ENCODE measurements at regions not wholly inside any gene's neighbourhood (a gene's known extent, or its start where the extent isn't known, plus 50 kb on each side); places are given as distances from the start of the nearest gene placed in this dataset.

DNA sequence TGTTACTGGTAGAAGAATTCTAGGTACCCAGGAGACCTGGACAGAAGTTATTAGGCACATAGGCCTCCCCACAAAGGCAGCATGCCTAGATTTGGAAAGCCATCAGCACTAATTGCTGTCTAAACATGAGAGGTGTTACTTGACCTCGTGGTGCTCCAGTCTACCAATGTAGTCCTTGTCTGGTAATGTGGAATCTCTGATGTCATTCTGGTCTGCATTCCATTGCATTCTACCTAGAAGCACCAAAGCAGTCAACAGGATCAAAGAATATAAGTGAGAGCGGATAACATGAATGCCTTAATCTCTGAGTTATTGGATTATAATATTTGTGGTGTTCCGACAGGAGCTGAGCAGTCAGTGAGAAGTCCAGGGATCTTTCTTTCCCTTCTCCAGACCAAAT, 175.2 kb downstream of the PSAT1 start:
- no peak for DNase-seq (ENCODE audit: extremely low read depth in 1 of 11, low read depth in 9 of 11, low spot score in 4 of 11)

DNA sequence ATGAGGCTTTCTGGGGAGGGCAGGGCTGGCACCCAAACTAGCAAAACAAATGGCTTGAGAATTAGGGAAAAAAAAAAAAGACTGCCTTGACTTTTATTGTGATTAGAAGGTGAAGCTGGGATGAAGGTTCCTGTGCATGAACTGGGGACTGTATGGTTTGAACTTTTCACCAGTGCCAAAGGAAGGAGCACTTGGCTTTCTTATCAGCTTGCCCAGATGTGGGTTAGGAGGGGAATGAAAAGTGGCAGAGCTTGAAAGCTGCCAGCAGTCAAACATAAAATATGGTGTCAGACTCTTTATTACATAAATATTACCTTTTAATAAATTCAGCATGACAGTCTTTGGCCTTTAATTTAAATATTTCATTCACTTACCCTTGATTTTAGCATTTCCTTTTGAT, 182.5 kb downstream of the PSAT1 start:
- DNase-seq (ENCODE audit: extremely low read depth in 1 of 11, low read depth in 9 of 11, low spot score in 4 of 11), result no peak

DNA sequence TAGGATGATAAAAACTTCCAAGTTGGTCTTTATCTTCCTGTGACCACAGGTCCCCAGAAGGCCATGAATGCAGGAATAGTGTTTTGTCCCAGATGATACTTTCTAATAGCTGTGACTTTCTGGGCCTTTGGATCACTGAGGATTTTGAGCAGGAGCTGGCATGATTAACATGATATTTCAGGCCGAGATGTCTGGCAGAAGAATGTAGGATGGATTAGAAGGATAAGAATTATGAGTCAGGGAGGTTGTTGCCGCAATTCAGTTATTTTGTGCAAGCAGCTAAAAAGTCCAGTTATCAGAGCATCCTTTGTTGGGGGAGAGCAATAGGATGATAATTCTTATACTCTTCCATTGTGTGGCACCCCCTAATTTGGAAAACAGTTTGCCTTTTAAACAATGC, 189.7 kb downstream of the PSAT1 start:
- DNase-seq (ENCODE audit: extremely low read depth in 1 of 11, low read depth in 9 of 11, low spot score in 4 of 11), result no peak

DNA sequence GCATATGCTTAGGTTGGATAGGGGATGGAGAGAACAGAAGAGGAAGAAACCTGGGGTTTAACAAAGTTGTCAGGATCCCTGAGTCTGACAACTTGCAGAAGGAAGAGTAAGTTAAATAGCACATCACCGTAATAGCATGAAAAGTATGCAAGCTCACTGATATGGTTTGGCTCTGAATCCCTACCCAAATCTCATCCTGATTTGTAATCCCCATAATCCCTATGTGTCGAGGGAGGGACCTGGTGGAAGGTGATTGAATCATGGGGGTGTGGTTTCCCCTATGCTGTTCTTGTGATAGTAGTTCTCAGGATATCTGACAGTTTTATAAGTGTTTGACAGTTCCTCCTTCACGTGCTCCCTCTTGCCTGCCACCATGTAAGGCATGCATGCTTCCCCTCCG, 193.3 kb downstream of the PSAT1 start:
- DNase-seq (ENCODE audit: extremely low read depth in 1 of 11, low read depth in 9 of 11, low spot score in 4 of 11), result no peak

DNA sequence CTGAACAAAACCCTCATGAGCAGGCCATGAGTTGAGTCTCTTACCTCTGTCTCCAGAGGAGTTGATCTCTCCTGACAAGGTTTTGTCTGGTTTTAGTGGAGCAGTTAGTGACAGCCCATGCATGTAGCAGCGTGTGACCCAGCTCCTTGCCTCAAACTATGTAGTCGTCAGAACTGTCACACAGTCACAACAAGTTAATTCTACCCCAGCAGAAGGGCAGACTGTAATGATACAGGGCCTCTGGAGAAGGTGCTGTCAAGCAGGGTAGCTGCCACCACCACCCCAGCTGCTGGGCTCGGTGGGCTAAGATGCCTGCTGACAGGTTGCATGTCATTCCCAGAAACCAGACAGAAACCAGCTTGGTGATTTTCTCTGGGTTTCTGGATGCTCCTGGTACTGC, 194.5 kb downstream of the PSAT1 start:
- DNase-seq (ENCODE audit: extremely low read depth in 1 of 11, low read depth in 9 of 11, low spot score in 4 of 11), result no peak

DNA sequence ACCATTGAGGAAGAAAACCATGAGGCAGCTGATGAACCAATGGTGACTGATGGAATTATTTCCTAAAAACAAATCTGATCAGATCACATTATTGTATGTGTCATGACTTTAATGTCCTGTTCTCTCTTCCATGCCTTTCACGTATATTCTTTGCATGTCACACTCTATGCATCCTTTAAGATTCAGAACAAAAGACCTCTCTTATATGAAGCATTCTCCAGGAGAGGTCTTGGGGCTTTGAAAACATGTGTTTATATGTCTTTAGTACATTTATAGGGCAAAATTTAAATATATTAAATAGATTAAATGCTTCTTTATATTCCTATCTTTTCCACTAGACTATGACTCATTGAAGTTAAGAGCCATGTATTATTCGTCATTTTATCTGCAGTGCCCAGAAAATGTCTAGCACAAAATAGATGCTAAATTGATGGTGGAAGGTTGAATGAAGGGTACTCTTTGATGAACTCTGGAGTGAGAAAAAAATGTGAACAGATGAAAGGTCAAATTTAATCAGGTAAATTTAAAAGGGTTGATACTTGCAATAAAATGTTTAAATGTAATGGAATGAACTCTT, 196.3 kb downstream of the PSAT1 start:
- DNase-seq (ENCODE audit: extremely low read depth in 1 of 11, low read depth in 9 of 11, low spot score in 4 of 11), result no peak

DNA sequence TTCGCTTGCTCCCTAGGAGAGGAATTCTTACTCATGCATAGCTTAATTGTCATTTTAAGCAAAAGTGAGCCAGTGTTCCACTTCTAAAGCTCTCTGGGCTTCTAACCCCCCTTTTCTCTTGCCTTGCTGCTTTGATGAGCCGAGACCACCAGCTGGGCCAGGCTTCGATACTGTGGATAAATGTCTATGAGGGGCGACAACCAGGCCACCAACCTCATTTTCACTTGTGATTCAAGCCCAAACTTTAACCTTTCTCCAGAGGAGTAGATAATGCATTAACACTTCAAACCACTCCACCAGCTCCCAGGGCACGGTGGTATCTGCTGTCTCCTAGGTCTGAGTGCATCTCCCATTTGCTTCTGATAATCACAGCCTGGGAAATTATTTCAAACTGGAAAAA, 205.6 kb downstream of the PSAT1 start:
- no peak for DNase-seq (ENCODE audit: extremely low read depth in 1 of 11, low read depth in 9 of 11, low spot score in 4 of 11)

DNA sequence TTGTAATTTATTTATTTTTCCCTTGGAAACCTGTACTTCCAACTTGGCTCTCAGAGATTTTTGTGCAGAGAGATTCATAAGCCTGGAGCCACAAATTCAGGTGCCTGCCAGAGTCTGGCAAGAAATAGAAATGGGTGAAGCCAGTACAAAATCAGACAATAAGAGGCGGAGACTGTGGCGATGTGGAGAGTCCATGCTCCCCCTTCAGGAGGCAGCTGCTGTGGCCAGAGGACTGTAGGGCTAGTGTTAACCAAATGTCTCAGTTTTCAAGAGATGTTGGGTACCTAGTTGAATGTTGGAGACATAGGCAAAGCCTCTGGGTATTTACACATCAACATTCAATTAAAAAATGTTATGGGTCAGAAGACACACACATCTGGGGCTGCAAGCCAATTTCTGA, 208.6 kb downstream of the PSAT1 start:
- DNase-seq (ENCODE audit: extremely low read depth in 1 of 11, low read depth in 9 of 11, low spot score in 4 of 11), result no peak

DNA sequence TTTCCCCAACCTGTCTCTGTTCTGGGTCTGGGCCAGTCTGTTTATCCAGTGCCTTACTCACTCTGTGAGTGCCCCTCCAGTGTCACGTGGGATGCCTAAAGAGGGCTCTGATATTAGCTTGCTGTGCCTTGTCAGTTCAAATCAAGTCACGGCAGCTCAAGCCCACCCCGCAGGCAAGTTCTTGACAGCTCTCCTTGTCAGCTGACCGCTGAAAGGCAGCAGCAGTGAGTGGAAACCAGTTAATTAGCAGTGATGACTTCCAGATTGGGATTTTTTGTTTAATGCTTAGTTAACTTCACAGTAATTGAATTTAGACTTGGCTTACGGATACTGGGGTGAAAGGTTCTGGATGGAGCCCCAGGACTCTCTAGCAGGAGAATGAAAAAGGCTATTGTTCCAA, 210.1 kb downstream of the PSAT1 start:
- peak in 6 of 11 donors; percentile 2 to 14 (median 6) for DNase-seq (ENCODE audit: extremely low read depth in 1 of 11, low read depth in 9 of 11, low spot score in 4 of 11)

DNA sequence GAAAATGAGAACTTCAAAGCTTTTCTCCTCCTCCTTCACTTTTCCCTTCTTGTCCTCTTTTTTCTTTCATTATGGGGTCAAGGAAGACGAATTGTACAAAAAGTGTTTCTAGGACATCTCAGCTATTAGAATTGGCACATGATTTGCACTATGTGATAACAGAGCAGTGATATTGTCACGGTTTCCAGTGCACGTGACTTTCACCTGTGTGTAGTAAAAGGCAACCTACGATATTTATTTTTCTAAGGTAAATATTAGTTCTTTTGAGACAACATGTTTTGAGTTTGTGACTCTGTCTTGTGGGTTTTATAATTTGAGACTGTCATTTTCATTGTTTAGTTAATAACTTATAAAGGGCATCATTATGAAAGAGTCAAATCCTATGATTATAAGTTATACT, 213.1 kb downstream of the PSAT1 start:
- no peak for DNase-seq (ENCODE audit: extremely low read depth in 1 of 11, low read depth in 9 of 11, low spot score in 4 of 11)

DNA sequence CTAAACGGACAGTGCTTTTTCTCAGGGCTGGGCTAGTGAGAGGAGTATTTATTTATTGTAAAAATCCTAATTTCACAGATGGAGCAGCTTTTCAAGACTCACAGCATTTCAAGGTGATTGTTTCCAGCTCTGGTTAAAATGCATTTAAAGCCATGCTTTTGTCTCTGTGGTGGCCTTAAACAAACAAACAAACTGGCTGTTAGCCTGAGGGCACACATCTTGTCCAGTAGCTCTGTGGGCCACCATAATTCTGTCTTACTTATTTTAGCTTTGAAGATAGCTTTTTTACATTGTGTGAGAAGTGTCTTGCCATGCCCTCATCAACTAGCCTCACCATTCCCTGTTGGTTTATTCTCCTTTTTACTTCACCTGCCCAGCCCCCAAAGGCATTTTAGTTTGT, 218.2 kb downstream of the PSAT1 start:
- no peak for DNase-seq (ENCODE audit: extremely low read depth in 1 of 11, low read depth in 9 of 11, low spot score in 4 of 11)

DNA sequence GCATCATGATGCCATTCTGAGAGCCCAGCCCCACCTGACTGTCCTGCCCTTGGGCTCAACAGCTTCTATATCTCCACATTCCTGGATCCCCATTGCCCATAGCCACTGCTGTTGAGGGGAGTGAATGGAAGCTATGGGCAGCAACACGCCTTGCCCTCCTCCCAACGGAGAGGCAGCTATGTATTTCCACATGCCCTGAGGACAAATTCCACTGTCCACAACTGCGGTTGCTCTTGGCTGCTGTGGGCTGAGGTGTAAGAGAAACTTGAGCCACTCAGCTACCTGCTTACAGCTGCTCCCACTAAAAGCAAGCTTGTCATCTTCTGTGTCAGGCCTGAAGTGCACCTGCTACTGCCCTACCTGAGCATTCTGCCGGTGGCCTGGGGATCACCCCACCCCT, 222.9 kb downstream of the PSAT1 start:
- no peak for DNase-seq (ENCODE audit: extremely low read depth in 1 of 11, low read depth in 9 of 11, low spot score in 4 of 11)

DNA sequence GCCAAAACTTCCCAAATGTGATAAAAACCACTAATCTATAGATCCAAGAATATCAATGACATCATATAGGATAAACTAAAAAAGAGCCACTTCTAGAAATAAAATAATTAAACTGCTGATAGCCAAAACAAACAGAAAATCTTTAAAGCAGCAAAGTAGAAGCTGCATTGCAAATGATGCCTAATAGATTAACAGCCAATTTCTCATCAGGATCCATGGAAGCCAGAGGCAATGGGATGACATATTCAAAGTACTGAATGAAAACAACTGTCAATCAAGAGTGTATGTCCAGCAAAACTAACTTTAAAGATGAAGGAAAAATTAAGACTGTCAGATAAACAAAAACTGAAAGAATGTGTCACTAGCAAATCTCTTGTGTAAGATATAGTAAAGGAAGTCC, 224.8 kb downstream of the PSAT1 start:
- no peak for DNase-seq (ENCODE audit: extremely low read depth in 1 of 11, low read depth in 9 of 11, low spot score in 4 of 11)

DNA sequence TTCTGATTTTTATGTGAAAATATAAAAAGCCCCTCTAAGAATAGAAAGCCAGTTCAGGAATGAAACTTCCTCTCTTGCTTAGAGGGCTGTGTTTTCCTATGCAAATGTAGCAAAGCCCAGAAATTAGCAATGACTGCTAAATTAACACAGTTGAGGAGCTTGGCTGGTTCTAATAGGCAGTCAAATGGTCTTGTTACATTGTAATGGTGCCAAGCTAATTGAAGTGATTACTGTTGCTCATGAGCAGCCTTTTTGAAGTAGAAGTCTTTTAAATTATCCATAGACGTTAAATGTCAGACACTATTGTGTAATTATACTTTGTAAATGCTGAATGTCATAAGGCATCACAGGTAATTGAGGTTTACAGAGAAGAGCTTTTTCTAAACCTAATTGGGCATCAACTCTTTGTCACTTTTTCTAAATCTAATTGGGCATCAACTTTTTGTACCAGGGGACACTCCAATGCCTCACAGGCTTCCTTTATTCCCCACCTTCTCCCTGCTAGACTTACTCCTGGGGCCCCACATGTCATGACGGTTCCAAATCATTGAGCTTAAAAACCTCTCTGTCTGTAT, 229.1 kb downstream of the PSAT1 start:
- DNase-seq (ENCODE audit: extremely low read depth in 1 of 11, low read depth in 9 of 11, low spot score in 4 of 11), result no peak

DNA sequence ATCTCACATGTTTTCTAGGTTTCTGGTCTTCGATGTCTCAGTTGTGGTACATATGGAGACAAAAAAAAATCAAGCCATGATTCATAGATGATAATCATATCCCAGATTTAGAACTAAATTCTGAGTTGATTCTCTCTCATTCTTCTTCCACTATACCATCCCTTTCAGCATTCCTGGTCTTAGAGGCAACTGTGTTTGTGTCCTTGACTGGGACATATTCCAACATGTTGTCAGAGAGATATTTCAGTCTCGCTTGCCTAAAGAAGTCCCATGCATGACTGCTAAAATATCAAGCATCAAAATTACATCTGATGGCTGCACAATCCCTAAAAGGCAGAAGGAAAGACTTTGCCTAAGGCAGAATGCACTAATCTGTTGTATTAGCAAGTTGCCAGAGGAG, 236.6 kb downstream of the PSAT1 start:
- DNase-seq (ENCODE audit: extremely low read depth in 1 of 11, low read depth in 9 of 11, low spot score in 4 of 11), result no peak

DNA sequence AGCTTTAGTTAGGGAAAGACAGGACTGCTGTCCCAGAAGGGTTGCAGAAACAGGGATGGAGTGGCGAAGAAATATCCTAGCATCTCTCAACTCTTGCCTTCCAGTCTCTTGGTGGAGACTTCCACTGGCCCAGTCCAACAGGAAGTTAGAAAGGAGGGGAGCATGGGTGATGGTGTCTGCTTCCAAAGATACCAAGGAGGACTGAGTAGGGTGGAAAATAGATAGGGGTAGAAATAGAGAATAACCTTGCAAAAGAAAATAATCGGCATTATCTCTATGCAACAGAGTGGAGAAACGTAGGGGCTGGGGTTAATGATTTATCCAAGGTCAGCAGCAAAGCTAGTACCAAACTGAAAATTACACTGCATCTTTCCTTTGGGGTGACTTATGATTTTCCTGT, 242.3 kb downstream of the PSAT1 start:
- no peak for DNase-seq (ENCODE audit: extremely low read depth in 1 of 11, low read depth in 9 of 11, low spot score in 4 of 11)

DNA sequence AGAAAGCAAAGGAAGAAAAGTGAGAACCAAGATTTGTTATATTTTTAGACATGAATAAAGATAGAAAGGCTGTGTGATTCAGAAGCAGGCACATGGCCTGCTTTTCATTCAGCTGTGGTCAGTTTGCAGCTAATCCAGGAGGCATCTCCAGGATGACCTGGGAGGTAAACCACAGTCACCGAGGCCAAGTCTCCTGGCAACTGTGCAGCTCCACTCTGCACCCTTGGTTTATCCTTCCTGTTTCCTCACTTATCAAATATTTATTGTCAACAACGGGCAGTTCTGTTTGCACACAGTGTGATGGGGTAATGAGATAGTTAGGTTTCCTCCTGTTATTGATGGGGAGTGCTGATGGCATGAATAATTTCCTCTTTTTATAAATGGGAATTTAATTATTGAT, 243.0 kb downstream of the PSAT1 start:
- DNase-seq (ENCODE audit: extremely low read depth in 1 of 11, low read depth in 9 of 11, low spot score in 4 of 11), result no peak

DNA sequence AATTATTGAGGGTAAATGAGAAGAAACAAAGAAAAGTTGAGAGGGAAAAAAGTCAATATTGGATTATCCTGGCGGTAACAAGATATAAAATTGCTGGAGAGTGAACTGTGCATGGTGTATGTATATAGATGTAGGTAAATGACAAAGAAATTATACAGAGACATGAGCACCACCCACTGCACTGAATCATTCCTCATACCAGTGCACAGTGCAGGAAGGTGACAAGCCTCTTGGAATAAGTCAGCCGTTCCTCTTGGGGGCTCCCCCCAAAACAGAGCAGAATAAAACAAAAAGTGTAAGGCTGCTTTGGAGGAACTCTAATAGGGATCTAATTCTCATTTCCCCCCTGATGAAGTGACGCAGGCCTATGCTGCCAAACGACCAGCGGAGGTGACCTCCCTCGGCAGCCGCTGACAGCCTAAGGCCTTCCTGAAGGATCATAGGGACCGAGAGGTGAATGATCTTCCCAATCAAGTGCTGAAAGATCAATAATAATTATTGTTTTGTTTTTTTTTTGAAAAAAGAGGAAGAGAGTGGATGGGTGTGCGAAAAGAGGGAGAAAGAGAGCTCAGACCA, 245.0 kb downstream of the PSAT1 start:
- DNase-seq (ENCODE audit: extremely low read depth in 1 of 11, low read depth in 9 of 11, low spot score in 4 of 11), result no peak

DNA sequence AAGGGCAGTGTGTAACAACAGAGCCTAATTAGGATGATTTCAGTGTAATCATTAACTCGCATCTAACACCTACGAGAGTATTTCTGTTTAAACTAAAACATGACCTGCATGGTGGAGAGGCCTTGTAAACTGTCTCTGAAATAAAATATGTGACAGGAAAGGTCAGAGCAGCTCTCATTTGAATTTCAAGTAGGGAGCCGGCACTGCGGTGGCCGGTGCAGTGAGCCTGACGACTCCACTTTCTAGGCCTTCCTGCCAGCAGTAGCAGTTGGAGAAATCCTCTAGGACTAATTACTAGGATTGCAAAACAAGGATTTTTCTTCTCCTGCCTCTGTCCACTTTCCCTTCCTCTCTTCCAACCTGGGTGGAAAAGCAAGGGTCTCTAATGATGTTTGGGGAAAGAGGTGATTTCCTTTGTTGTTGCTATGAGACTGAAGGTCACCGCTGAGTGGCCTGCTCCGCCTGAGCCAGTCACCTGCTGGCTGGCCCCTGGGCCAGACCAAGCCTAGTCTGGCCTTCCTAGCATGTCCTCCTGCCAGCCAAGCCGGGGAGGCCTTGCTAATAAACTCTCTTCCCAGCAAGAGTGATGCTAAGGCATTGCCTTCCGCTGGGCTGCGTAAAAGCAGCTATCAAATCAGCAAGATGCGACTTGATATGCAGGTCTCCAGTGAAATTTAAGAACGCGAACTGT, 245.7 kb downstream of the PSAT1 start:
- DNase-seq (ENCODE audit: extremely low read depth in 1 of 11, low read depth in 9 of 11, low spot score in 4 of 11), result peak in 1 of 11 donors; percentile 5

DNA sequence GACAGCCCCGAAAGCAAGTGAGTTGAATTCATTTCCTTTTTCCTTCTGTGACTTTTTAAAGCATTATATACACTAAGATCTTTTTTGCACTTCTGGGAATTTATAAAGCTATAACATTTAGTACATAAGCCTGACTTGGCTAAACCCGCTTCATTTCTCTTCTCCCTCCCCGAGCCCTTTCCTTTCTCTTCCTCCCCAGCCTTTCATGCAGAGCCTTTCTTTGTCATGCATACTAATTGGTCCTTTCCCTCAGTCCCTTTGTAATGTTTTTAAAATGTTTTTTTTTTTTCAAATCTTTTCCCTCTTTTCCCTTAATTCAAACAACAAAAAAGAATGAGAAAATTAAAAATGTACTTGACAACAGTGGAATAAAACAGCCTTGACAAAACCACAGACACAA, 246.4 kb downstream of the PSAT1 start:
- DNase-seq (ENCODE audit: extremely low read depth in 1 of 11, low read depth in 9 of 11, low spot score in 4 of 11), result no peak

DNA sequence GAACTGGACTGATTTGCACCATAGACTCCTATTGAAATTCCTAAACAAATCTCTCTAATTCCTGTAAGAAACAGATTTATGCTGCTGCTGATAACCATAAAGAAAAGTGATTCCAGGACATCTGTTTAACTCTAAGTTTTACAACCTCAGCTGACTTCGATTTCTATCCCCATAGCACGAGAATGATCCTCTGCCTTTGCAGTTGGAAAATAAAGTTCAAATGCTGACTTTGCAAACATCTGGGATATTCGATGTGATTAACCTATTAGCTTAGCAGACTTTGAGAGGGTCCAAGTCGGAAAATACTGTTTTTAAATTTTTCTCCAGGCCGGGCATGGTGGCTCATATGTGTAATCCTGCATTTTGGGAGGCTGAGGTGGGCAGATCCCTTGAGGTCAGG, 247.3 kb downstream of the PSAT1 start:
- peak in 1 of 11 donors; percentile 12 for DNase-seq (ENCODE audit: extremely low read depth in 1 of 11, low read depth in 9 of 11, low spot score in 4 of 11)
